Breast epithelium (tissue), 3 donors: ENCODE measurements at regions not wholly inside any gene's neighbourhood (a gene's known extent, or its start where the extent isn't known, plus 50 kb on each side); places are given as distances from the start of the nearest gene placed in this dataset.

Source experiments
- POLR2A ChIP-seq: fragments of 450-650 bp; IDR thresholded peaks from one replicate; pipeline ENCODE4 v1.6.1; 2016; ENCODE audit warnings: antibody characterized with exemption, mild to moderate bottlenecking, moderate library complexity
- TF ChIP-seq, protein P1 (sequence below), 3 donors: fragments of 450-650 bp; IDR thresholded peaks; one replicate each; pipeline ENCODE4 v1.5.1; 2016 to 2017; ENCODE audit warnings: antibody characterized with exemption in 3 of 3, mild to moderate bottlenecking in 3 of 3, moderate library complexity in 3 of 3

DNA sequence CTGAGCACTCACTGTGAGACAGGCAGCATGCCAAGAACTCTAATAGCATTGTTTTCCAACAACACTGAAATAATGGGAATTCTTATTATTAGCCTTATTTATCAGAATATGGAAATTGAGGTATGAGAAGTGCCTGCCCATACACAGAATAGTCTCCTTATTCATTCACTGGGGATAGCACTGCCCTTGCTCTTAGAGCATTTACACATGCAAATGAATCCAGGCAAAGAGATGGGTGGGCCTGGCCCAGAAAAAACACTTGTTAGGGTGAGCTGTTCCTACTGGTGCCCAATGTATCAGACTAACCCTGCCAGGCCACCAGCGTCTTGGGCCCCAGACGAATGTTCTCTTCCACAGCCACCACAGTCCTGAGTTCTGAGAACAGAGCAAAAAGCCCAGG lies 112.9 kb downstream of the TUBA3C start:
- TF ChIP-seq, protein P1, sequence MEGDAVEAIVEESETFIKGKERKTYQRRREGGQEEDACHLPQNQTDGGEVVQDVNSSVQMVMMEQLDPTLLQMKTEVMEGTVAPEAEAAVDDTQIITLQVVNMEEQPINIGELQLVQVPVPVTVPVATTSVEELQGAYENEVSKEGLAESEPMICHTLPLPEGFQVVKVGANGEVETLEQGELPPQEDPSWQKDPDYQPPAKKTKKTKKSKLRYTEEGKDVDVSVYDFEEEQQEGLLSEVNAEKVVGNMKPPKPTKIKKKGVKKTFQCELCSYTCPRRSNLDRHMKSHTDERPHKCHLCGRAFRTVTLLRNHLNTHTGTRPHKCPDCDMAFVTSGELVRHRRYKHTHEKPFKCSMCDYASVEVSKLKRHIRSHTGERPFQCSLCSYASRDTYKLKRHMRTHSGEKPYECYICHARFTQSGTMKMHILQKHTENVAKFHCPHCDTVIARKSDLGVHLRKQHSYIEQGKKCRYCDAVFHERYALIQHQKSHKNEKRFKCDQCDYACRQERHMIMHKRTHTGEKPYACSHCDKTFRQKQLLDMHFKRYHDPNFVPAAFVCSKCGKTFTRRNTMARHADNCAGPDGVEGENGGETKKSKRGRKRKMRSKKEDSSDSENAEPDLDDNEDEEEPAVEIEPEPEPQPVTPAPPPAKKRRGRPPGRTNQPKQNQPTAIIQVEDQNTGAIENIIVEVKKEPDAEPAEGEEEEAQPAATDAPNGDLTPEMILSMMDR (IDR thresholded peaks at IDR 0.05): no peak
- TF ChIP-seq POLR2A: no peak
